Activated naive CD8-positive, alpha-beta T cell treated with anti-CD3 and anti-CD28 coated beads, Interleukin-2, amount 10 ng/mL, durations not matched to agents 7 days and 5 days (primary cell): ENCODE measurements at regions not wholly inside any gene's neighbourhood (a gene's known extent, or its start where the extent isn't known, plus 50 kb on each side); places are given as distances from the start of the nearest gene placed in this dataset.

ENCODE experiments used
- ATAC-seq: fragments of 150-1000 bp; cut with Tn5 transposase; one replicate; pipeline ENCODE4 v1.10.0; 2021; ENCODE audit warnings: low read depth, moderate library complexity
- POLR2A ChIA-PET: fragments of 350-600 bp; sonication (Branson Sonifier 250); formaldehyde crosslinking; loops from one replicate; lab custom pipeline; 2021; ENCODE audit warnings: antibody characterized with exemption; lab: Charles Lee
- DNase-seq: peaks from one replicate; pipeline ENCODE4 v3.0.0; 2021
- H3K27ac Mint-ChIP-seq: one replicate; pipeline ENCODE4 v1.8.0; 2022; ENCODE audit warnings: mild to moderate bottlenecking, mixed read lengths
- H3K27me3 Mint-ChIP-seq: one replicate; pipeline ENCODE4 v1.8.0; 2022; ENCODE audit warnings: mild to moderate bottlenecking, moderate library complexity, mixed read lengths
- H3K36me3 Mint-ChIP-seq: one replicate; pipeline ENCODE4 v1.8.0; 2021; ENCODE audit warnings: mild to moderate bottlenecking, mixed read lengths
- H3K4me1 Mint-ChIP-seq: one replicate; pipeline ENCODE4 v1.8.0; 2021; ENCODE audit warnings: mixed read lengths
- H3K4me3 Mint-ChIP-seq: one replicate; pipeline ENCODE4 v1.8.0; 2022; ENCODE audit warnings: mild to moderate bottlenecking, moderate library complexity, mixed read lengths
- H3K9me3 Mint-ChIP-seq: one replicate; pipeline ENCODE4 v1.8.0; 2021; ENCODE audit warnings: mixed read lengths

GRCh38 chr20:60638430-60639098 lies 613.5 kb upstream of the CDH4 start:
- H3K27ac Mint-ChIP-seq = no peak overlapping the region
- H3K27me3 Mint-ChIP-seq = no peaks in the 10 kb centered on the region
- no peak overlapping the region for H3K4me3 Mint-ChIP-seq
- no peaks in the 10 kb centered on the region for H3K4me1 Mint-ChIP-seq
- H3K9me3 Mint-ChIP-seq = no peaks in the 10 kb centered on the region
- POLR2A ChIA-PET = no interaction called here
- ATAC-seq (no peak), DNase-seq (no peak)
- no peaks in the 10 kb centered on the region for H3K36me3 Mint-ChIP-seq

- no peaks in the 10 kb centered on the region for H3K27me3 Mint-ChIP-seq
- POLR2A ChIA-PET = no interaction called here
- DNase-seq = no peak
- H3K36me3 Mint-ChIP-seq = no peaks in the 10 kb centered on the region
- no peaks in the 10 kb centered on the region for H3K9me3 Mint-ChIP-seq
- ATAC-seq = no peak
- no peaks in the 10 kb centered on the region for H3K4me1 Mint-ChIP-seq
- H3K4me3 Mint-ChIP-seq = no peak overlapping the region
- H3K27ac Mint-ChIP-seq = no peak overlapping the region
These were observed 610.1 kb upstream of the CDH4 start for GRCh38 chr20:60641879-60642447.

GRCh38 chr20:60642541-60642940 lies 609.5 kb upstream of the CDH4 start:
- no peaks in the 10 kb centered on the region for H3K4me1 Mint-ChIP-seq
- DNase-seq (no peak), ATAC-seq (no peak)
- no peaks in the 10 kb centered on the region for H3K36me3 Mint-ChIP-seq
- H3K4me3 Mint-ChIP-seq = no peak overlapping the region
- H3K9me3 Mint-ChIP-seq = no peaks in the 10 kb centered on the region
- H3K27ac Mint-ChIP-seq = no peak overlapping the region
- no peaks in the 10 kb centered on the region for H3K27me3 Mint-ChIP-seq
- POLR2A ChIA-PET = no interaction called here

- Mint-ChIP-seq H3K27ac (no peak overlapping the region), H3K36me3 (no peaks in the 10 kb centered on the region), H3K9me3 (peaks cover 5% of the 10 kb centered on the region), H3K27me3 (no peaks in the 10 kb centered on the region), H3K4me1 (no peaks in the 10 kb centered on the region), H3K4me3 (no peak overlapping the region)
- POLR2A ChIA-PET = no interaction called here
- ATAC-seq (no peak), DNase-seq (no peak)
These were observed 603.5 kb upstream of the CDH4 start for GRCh38 chr20:60648556-60648955.

GRCh38 chr20:60649541-60649940 lies 602.5 kb upstream of the CDH4 start:
- Mint-ChIP-seq H3K4me3 (no peak overlapping the region), H3K9me3 (peaks cover 5% of the 10 kb centered on the region), H3K27ac (no peak overlapping the region), H3K27me3 (peaks cover 2% of the 10 kb centered on the region), H3K36me3 (no peaks in the 10 kb centered on the region), H3K4me1 (no peaks in the 10 kb centered on the region)
- no peak for ATAC-seq
- no peak for DNase-seq
- POLR2A ChIA-PET = no interaction called here

- no peaks in the 10 kb centered on the region for H3K4me1 Mint-ChIP-seq
- no peak for ATAC-seq
- POLR2A ChIA-PET = no interaction called here
- peaks cover 5% of the 10 kb centered on the region for H3K9me3 Mint-ChIP-seq
- DNase-seq = no peak
- no peaks in the 10 kb centered on the region for H3K36me3 Mint-ChIP-seq
- no peak overlapping the region for H3K4me3 Mint-ChIP-seq
- no peak overlapping the region for H3K27ac Mint-ChIP-seq
- H3K27me3 Mint-ChIP-seq = peaks cover 2% of the 10 kb centered on the region
These were observed 602.0 kb upstream of the CDH4 start for GRCh38 chr20:60650087-60650486.

- peaks cover 6% of the 10 kb centered on the region for H3K9me3 Mint-ChIP-seq
- no peak for ATAC-seq
- H3K27ac Mint-ChIP-seq = no peak overlapping the region
- H3K27me3 Mint-ChIP-seq = peaks cover 2% of the 10 kb centered on the region
- DNase-seq = no peak
- no peak overlapping the region for H3K4me3 Mint-ChIP-seq
- H3K4me1 Mint-ChIP-seq = no peaks in the 10 kb centered on the region
- POLR2A ChIA-PET = no interaction called here
- H3K36me3 Mint-ChIP-seq = no peaks in the 10 kb centered on the region
These were observed 600.0 kb upstream of the CDH4 start for GRCh38 chr20:60652046-60652445.

- Mint-ChIP-seq H3K27me3 (peaks cover 2% of the 10 kb centered on the region), H3K9me3 (peaks cover 6% of the 10 kb centered on the region), H3K4me1 (no peaks in the 10 kb centered on the region), H3K4me3 (no peak overlapping the region), H3K27ac (no peak overlapping the region), H3K36me3 (no peaks in the 10 kb centered on the region)
- POLR2A ChIA-PET = no interaction called here
- ATAC-seq (no peak), DNase-seq (no peak)
These were observed 599.4 kb upstream of the CDH4 start for GRCh38 chr20:60652615-60653014.

- no peaks in the 10 kb centered on the region for H3K36me3 Mint-ChIP-seq
- H3K9me3 Mint-ChIP-seq = peaks cover 6% of the 10 kb centered on the region
- H3K4me3 Mint-ChIP-seq = no peak overlapping the region
- ATAC-seq (no peak), DNase-seq (no peak)
- POLR2A ChIA-PET = no interaction called here
- H3K4me1 Mint-ChIP-seq = no peaks in the 10 kb centered on the region
- peaks cover 2% of the 10 kb centered on the region for H3K27me3 Mint-ChIP-seq
- H3K27ac Mint-ChIP-seq = no peak overlapping the region
These were observed 598.8 kb upstream of the CDH4 start for GRCh38 chr20:60653111-60653845.

GRCh38 chr20:60658681-60659080 lies 593.4 kb upstream of the CDH4 start:
- POLR2A ChIA-PET = no interaction called here
- H3K36me3 Mint-ChIP-seq = no peaks in the 10 kb centered on the region
- no peak for DNase-seq
- H3K4me1 Mint-ChIP-seq = no peaks in the 10 kb centered on the region
- H3K9me3 Mint-ChIP-seq = peaks cover 2% of the 10 kb centered on the region
- ATAC-seq = no peak
- no peak overlapping the region for H3K27ac Mint-ChIP-seq
- peaks cover 2% of the 10 kb centered on the region for H3K27me3 Mint-ChIP-seq
- H3K4me3 Mint-ChIP-seq = no peak overlapping the region

- ATAC-seq = no peak
- POLR2A ChIA-PET = no interaction called here
- Mint-ChIP-seq H3K36me3 (no peaks in the 10 kb centered on the region), H3K27me3 (peaks cover 2% of the 10 kb centered on the region), H3K4me1 (no peaks in the 10 kb centered on the region), H3K4me3 (no peak overlapping the region), H3K27ac (no peak overlapping the region), H3K9me3 (peaks cover 2% of the 10 kb centered on the region)
- DNase-seq = no peak
These were observed 592.8 kb upstream of the CDH4 start for GRCh38 chr20:60659240-60659639.

GRCh38 chr20:60662307-60662706 lies 589.8 kb upstream of the CDH4 start:
- no peak for DNase-seq
- no peaks in the 10 kb centered on the region for H3K9me3 Mint-ChIP-seq
- H3K4me1 Mint-ChIP-seq = no peaks in the 10 kb centered on the region
- no peak overlapping the region for H3K27ac Mint-ChIP-seq
- H3K36me3 Mint-ChIP-seq = no peaks in the 10 kb centered on the region
- no peaks in the 10 kb centered on the region for H3K27me3 Mint-ChIP-seq
- ATAC-seq = no peak
- POLR2A ChIA-PET = no interaction called here
- no peak overlapping the region for H3K4me3 Mint-ChIP-seq

GRCh38 chr20:60664106-60664505 lies 588.0 kb upstream of the CDH4 start:
- H3K36me3 Mint-ChIP-seq = no peaks in the 10 kb centered on the region
- POLR2A ChIA-PET = no interaction called here

GRCh38 chr20:60667641-60668040 lies 584.4 kb upstream of the CDH4 start:
- DNase-seq (no peak), ATAC-seq (no peak)
- POLR2A ChIA-PET = no interaction called here
- no peak overlapping the region for H3K4me3 Mint-ChIP-seq
- H3K4me1 Mint-ChIP-seq = no peaks in the 10 kb centered on the region
- no peaks in the 10 kb centered on the region for H3K36me3 Mint-ChIP-seq
- H3K27ac Mint-ChIP-seq = no peak overlapping the region
- no peaks in the 10 kb centered on the region for H3K27me3 Mint-ChIP-seq
- no peaks in the 10 kb centered on the region for H3K9me3 Mint-ChIP-seq

More at GRCh38 chr20:60664106-60664505, 588.0 kb upstream of the CDH4 start:
- H3K27me3 Mint-ChIP-seq = no peaks in the 10 kb centered on the region
- no peaks in the 10 kb centered on the region for H3K9me3 Mint-ChIP-seq
- H3K27ac Mint-ChIP-seq = no peak overlapping the region
- no peaks in the 10 kb centered on the region for H3K4me1 Mint-ChIP-seq
- H3K4me3 Mint-ChIP-seq = no peak overlapping the region
- no peak for DNase-seq
- no peak for ATAC-seq
